ENCODE measurements at regions not wholly inside any gene's neighbourhood (a gene's known extent, or its start where the extent isn't known, plus 50 kb on each side); places are given as distances from the start of the nearest gene placed in this dataset.

GRCh38 chr3:16723978-16724377 lies 118.8 kb upstream of the DAZL start:
- H3K27me3 ChIP-seq (ENCODE audit: control insufficient read depth in 4 of 4, insufficient read depth in 4 of 4, low read length in 3 of 4) = no peaks in the 10 kb centered on the region
- peaks cover 0 to 4% (median under 1%) of the 10 kb centered on the region in 4 donors for H3K9me3 ChIP-seq (ENCODE audit: control insufficient read depth in 4 of 4, low read length in 3 of 4)
- H3K27ac ChIP-seq (ENCODE audit: low read depth in 1 of 2, low read length in 2 of 2) = no peak overlapping the region
- H3K4me3 ChIP-seq (ENCODE audit: low read depth in 1 of 3, low read length in 3 of 3) = no peak overlapping the region
- DNase-seq (ENCODE audit: low spot score) = no peak
- TF ChIP-seq ATF3 (IDR thresholded peaks at IDR 0.05) = no peak
- no peak for TF ChIP-seq FOXA2 (IDR thresholded peaks at IDR 0.05)
- TF ChIP-seq NR2F2 (IDR thresholded peaks at IDR 0.05) = no peak
- TF ChIP-seq FOXA1 (IDR thresholded peaks at IDR 0.05) = no peak
- TF ChIP-seq SP1 (IDR thresholded peaks at IDR 0.05) = no peak
- no peak for TF ChIP-seq GABPA (IDR thresholded peaks at IDR 0.05 in 1 of 2, conservative IDR thresholded peaks at IDR 0.05 in 1 of 2)
- TF ChIP-seq ZBTB33 (IDR thresholded peaks at IDR 0.05) = no peak
- no peak for TF ChIP-seq RAD21 (IDR thresholded peaks at IDR 0.05)
- no peak for TF ChIP-seq JUND (IDR thresholded peaks at IDR 0.05)
- TF ChIP-seq REST (IDR thresholded peaks at IDR 0.05) = no peak
- no peak for TF ChIP-seq RXRA (IDR thresholded peaks at IDR 0.05)
- TF ChIP-seq YY1 (IDR thresholded peaks at IDR 0.05) = no peak
- TF ChIP-seq TAF1 (conservative IDR thresholded peaks at IDR 0.05) = no peak
- TF ChIP-seq MAX (IDR thresholded peaks at IDR 0.05) = no peak
- no peak for TF ChIP-seq HNF4A (conservative IDR thresholded peaks at IDR 0.05)
- no peak for TF ChIP-seq CTCF (IDR thresholded peaks at IDR 0.05; ENCODE audit: low read depth, low read length, missing input control)
- no peak for TF ChIP-seq HNF4G (IDR thresholded peaks at IDR 0.05)
- TF ChIP-seq EGR1 (IDR thresholded peaks at IDR 0.05; ENCODE audit: low read depth in 2 of 2) = no peak
- no peaks in the 10 kb centered on the region for H3K36me3 ChIP-seq (ENCODE audit: control insufficient read depth in 4 of 4, insufficient read depth in 3 of 4, low read depth in 1 of 4, low read length in 3 of 4)
- no peaks in the 10 kb centered on the region for H3K4me1 ChIP-seq (ENCODE audit: control insufficient read depth in 4 of 4, insufficient read depth in 4 of 4, low read length in 3 of 4)
- H3K9ac ChIP-seq (ENCODE audit: low read depth in 1 of 2, low read length in 2 of 2) = no peak overlapping the region
- 89% methylated on average over 1 of the region's 1 CpG for WGBS

All from liver (tissue), 8 donors.